Subcutaneous abdominal adipose tissue (tissue), 5 donors: ENCODE measurements at regions not wholly inside any gene's neighbourhood (a gene's known extent, or its start where the extent isn't known, plus 50 kb on each side); places are given as distances from the start of the nearest gene placed in this dataset.

Experiments
- H3K27ac ChIP-seq: one replicate; pipeline ENCODE4 v1.7.0; 2013; ENCODE audit warnings: low read depth, mild to moderate bottlenecking, inconsistent platforms, low read length, moderate library complexity
- H3K27me3 ChIP-seq, 5 donors: one replicate each; pipeline ENCODE4 v1.7.0; 2013; ENCODE audit warnings: low read length in 5 of 5, inconsistent platforms in 1 of 5; ENCODE audit not compliant: control insufficient read depth in 5 of 5, insufficient read depth in 4 of 5
- H3K36me3 ChIP-seq, 5 donors: one replicate each; pipeline ENCODE4 v1.7.0; 2013; ENCODE audit warnings: low read length in 5 of 5; ENCODE audit not compliant: control insufficient read depth in 5 of 5, insufficient read depth in 5 of 5
- H3K4me1 ChIP-seq, 5 donors: one replicate each; pipeline ENCODE4 v1.7.0; 2013; ENCODE audit warnings: low read length in 5 of 5, mild to moderate bottlenecking in 3 of 5, moderate library complexity in 1 of 5; ENCODE audit not compliant: control insufficient read depth in 5 of 5, insufficient read depth in 5 of 5
- H3K4me3 ChIP-seq, 5 donors: one replicate each; pipeline ENCODE4 v1.7.0; 2013; ENCODE audit warnings: low read length in 5 of 5, low read depth in 1 of 5
- H3K9ac ChIP-seq, 5 donors: one replicate each; pipeline ENCODE4 v1.7.0; 2013; ENCODE audit warnings: low read length in 5 of 5, mild to moderate bottlenecking in 4 of 5, moderate library complexity in 3 of 5
- H3K9me3 ChIP-seq, 5 donors: one replicate each; pipeline ENCODE4 v1.7.0; 2013; ENCODE audit warnings: low read length in 5 of 5; ENCODE audit not compliant: control insufficient read depth in 5 of 5
- donor health status: healthy.
- donor health status: healthy.
- donor health status: healthy.
- donor health status: healthy.
- donor health status: healthy.

DNA sequence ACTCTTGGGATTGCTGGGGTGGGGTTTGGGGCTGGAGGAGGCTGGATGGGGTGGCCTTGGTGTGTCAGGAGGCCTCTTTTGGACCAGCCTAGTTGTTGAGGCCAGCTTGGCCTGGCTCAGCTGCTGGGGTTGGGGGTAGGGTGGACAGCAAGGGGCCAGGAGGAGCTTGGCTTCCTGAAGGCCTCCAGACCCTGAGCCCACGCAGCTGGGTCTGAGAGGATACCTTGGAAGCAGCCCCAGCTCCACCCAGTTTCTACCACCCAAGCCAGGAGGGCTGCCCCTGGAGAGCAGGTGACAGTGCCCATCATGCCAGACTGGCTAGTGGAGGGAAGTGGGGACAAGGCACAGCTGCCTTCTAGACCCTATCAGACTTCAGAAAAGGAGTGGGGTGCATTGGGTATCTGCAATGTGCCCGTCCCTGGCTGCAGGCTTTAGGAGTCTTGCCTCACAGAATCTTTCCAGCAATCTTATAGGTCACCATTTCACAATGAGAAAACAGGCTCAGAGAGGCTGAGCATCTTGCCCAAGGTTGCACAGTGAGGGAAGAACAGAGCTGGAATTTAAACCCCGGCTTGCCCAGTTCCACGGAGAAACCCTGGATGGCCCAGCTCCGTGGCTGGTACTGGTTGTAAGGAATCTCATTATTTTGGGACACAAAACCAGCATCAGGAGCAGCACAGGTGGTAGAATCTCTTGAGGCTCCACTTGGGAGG lies 83.0 kb downstream of the LINGO1 start:
- no peak overlapping the region for H3K27ac ChIP-seq
- H3K4me3 ChIP-seq, result no peak overlapping the region
- H3K36me3 ChIP-seq, result no peaks in the 10 kb centered on the region
- H3K9ac ChIP-seq, result no peak overlapping the region
- H3K4me1 ChIP-seq, result peaks cover 0 to 17% (median 8%) of the 10 kb centered on the region in 5 donors
- H3K9me3 ChIP-seq, result peaks cover 0 to 7% (median 0%) of the 10 kb centered on the region in 5 donors
- H3K27me3 ChIP-seq, result peaks cover 0 to 3% (median 0%) of the 10 kb centered on the region in 5 donors

DNA sequence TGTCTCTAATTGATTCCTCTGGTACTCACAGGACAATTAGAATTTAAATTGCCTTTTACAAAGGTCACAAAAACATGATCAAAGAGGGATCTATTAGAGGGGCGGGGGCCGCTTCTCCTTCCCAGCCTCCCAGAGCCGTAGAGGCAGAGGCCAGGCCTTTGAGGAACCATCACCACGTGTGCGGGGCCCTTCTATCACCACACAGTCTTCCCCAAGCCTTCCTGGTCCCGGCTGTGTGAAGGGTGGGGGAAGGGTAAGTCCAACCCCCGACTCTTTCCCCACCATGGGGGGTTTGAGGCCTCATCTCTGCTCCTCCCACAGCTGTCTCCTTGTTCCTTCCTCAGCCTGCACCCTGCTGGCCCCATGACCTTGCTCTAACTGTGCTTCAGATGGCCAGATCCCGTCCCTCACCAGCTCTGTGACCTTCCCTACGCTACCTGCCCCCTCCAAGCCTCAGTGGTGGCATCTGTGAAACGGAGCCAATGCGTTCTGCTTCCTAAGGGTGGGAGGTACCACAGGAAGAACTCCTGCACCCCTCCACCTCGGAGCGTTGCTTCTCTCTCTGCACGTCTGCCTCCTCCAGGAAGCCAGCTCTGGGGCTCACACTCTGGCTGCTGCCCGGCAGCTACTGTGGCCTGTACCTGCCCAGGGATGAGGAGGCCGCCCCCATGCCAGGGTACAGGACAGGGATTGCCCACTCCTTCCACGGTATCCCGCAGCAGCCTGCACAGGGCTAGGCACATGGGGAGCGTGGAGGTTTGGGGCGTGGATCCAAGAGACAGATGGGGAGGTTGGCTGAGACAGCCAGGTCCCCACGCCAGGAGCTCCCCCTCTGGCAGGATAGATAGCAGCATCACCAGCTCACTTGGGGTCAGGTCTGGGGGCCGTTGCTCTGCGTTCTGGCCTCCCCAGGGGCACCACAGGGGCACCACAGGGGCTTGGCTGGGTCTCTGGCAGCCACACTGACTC lies 83.8 kb downstream of the LINGO1 start:
- Histone ChIP-seq H3K9ac (no peak overlapping the region), H3K4me3 (no peak overlapping the region), H3K27me3 (no peaks in the 10 kb centered on the region), H3K4me1 (peaks cover 0 to 17% (median 8%) of the 10 kb centered on the region in 5 donors), H3K36me3 (no peaks in the 10 kb centered on the region), H3K9me3 (peaks cover 0 to 7% (median 0%) of the 10 kb centered on the region in 5 donors), H3K27ac (no peak overlapping the region)

DNA sequence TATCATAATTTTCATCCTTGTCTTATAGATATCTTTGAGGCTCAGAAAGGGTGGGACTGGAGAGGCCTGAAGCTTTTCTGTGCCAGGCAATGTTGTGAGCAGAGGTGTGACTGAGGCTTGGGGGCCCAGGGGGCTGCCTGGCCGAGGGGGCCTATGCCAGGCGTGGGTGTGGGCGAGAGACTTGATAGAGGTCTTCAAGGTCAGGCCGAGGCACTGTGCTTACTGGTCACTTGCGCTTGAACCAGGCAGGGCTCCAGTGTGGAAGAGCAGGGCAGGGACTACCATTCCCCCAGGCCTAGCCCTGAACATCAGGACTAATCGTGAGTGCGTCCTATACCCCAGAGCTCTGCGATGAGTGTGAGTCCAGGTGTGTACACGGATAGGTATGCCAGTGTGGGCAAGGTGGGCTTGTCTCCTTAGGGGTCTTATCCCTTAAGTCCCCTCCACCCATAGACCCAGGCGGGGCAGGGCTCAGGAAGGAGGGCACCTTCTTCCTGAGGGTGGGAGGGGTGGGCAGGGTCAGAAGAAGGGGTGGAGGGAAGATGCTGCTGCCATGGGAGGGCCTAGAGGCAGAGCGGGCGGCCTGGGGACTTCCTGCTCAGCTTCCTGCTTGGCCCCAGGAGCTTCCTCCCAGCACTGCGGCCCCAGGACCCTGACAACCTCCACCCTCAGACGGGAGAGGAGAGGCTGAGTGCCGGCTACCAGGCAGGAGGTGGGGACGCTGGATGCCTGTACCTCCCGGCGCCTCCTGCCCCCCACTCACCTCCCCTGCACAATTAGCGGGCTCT lies 84.7 kb downstream of the LINGO1 start:
- H3K36me3 ChIP-seq, result no peaks in the 10 kb centered on the region
- no peak overlapping the region for H3K9ac ChIP-seq
- H3K4me3 ChIP-seq, result no peak overlapping the region
- no peaks in the 10 kb centered on the region for H3K27me3 ChIP-seq
- peaks cover 0 to 25% (median 15%) of the 10 kb centered on the region in 5 donors for H3K4me1 ChIP-seq
- H3K27ac ChIP-seq, result no peak overlapping the region
- H3K9me3 ChIP-seq, result peaks cover 0 to 7% (median 0%) of the 10 kb centered on the region in 5 donors

DNA sequence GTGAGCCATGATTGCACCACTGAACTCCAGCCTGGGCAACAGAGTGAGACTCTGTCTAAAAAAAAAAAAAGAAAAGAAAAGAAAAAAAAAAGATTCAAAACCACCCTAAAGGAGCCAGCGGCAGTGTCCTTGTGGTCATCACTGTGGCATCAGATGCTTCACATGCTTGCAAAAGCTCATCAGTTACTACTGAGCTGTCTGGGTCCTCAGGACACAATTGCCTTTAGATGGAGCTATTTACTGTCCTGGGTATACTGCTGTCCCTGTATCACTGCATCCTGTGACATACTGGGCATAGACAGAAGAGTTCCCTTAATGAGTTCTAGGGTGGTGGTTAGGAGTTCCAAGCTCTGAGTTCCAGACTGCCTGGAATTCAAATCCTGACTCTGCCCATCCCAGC lies 85.8 kb downstream of the LINGO1 start:
- Histone ChIP-seq H3K4me3 (no peak overlapping the region), H3K4me1 (peaks cover 0 to 36% (median 21%) of the 10 kb centered on the region in 5 donors), H3K9me3 (peaks cover 0 to 7% (median 0%) of the 10 kb centered on the region in 5 donors), H3K27ac (no peak overlapping the region), H3K9ac (no peak overlapping the region), H3K27me3 (no peaks in the 10 kb centered on the region), H3K36me3 (no peaks in the 10 kb centered on the region)

DNA sequence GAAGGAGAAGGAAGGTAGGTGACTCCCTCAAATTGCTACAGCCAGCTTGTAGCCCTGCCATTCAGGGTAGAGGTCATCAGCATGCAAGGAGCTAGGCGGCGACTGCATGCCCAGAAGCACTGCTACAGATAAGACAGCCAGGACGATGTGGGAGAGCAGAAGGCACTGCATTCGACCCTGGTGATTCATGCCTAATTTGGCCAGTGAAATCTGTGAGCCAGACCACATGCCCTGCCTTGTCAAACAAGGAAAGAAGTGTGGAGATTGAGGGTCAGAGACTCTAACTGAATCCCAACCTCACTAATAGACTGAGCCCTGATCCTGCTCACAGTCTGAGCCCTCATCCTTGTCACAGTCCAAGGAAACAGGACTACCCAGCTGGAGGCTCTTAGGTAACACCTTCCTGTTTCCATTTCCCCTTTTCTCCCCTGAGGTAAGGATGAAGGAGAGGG lies 86.6 kb downstream of the LINGO1 start:
- Histone ChIP-seq H3K27ac (no peak overlapping the region), H3K4me1 (peaks cover 0 to 43% (median 21%) of the 10 kb centered on the region in 5 donors), H3K9me3 (peaks cover 0 to 7% (median 0%) of the 10 kb centered on the region in 5 donors), H3K9ac (no peak overlapping the region), H3K36me3 (no peaks in the 10 kb centered on the region), H3K4me3 (no peak overlapping the region), H3K27me3 (no peaks in the 10 kb centered on the region)

DNA sequence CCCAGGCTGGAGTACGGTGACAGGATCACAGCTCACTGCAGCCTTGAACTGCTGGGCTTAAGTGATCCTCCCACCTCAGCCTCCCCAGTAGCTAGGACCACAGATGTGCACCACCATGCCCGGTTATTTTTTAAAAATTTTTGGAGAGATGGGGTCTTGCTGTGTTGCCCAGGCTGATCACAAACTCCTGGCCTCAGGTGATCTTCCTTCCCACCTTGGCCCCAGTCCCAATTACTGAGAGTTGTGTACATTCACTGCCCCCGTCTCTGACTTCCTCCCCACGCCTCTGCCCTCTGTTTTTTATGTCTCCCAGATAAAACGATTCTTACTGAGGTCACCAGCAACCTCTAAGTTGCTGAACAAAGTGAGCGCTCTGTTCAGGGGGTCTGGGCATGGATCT lies 87.7 kb downstream of the LINGO1 start:
- H3K27me3 ChIP-seq, result no peaks in the 10 kb centered on the region
- no peak overlapping the region for H3K27ac ChIP-seq
- H3K36me3 ChIP-seq, result no peaks in the 10 kb centered on the region
- no peak overlapping the region for H3K4me3 ChIP-seq
- no peak overlapping the region for H3K9ac ChIP-seq
- H3K4me1 ChIP-seq, result peaks cover 0 to 43% (median 21%) of the 10 kb centered on the region in 5 donors
- H3K9me3 ChIP-seq, result peaks cover 0 to 7% (median 0%) of the 10 kb centered on the region in 5 donors

DNA sequence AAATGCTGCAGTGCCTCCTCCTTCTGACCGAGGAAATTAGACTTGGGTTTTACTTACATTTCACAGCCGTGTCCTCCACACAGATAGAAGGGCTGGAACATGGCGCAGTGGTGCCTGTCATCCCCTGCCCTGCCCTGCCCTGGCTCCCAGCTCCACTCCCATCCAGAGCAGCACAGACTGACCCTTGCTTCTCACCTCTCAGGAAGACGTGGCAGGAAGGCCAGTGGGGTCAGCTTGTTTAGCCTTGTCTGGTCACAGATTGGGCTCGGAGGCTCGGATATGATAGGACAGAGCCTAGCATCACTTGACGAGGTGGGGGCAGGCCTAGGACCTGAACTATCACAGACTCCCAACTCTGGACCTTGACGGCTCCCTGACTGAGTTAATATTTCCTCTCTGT lies 88.5 kb downstream of the LINGO1 start:
- Histone ChIP-seq H3K36me3 (no peaks in the 10 kb centered on the region), H3K9ac (no peak overlapping the region), H3K9me3 (peaks cover 0 to 7% (median 0%) of the 10 kb centered on the region in 5 donors), H3K27me3 (no peaks in the 10 kb centered on the region), H3K4me3 (no peak overlapping the region), H3K4me1 (peaks cover 0 to 43% (median 21%) of the 10 kb centered on the region in 5 donors), H3K27ac (no peak overlapping the region)

DNA sequence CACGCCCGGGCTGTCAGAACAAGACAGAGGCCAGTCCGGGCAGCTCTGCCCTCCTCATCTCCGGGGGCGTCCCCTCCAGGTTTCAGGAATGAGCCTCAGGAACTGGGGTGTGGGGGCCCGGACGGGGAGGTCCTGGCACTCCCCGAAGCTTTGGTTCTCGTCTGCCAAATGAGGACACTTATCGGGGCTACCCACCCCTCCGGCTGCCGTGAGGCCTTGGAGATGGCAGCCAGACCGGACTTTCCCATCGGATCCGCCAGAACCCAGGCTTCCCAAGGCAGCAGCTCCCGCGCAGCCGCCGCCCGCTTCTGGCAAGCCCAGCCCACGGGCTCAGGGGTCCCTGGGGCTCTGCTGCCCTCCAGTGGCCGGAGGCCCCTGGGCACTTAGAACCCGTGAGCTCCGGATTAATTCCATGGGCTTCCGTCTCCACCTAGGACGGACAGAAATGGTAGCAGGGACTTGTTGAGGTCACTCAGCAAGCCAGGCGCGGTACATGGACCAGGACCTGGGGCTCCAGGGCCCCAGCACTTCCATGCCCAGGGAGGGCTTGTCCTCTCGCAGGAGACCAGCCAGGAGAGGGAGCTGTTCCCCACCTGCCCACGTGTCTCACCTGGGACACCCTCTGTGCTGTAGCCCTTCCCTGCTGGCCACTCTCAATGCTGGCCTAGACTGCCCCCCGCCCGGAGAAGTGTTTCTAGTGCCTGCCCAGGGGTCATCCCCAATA lies 89.4 kb downstream of the LINGO1 start:
- Histone ChIP-seq H3K4me3 (peak overlapping the region in 4 of 5 donors; percentile 51 to 62 (median 54)), H3K9me3 (peaks cover 0 to 7% (median 0%) of the 10 kb centered on the region in 5 donors), H3K4me1 (peaks cover 0 to 37% (median 21%) of the 10 kb centered on the region in 5 donors), H3K27ac (peak overlapping the region; percentile 23), H3K9ac (peak overlapping the region in 4 of 5 donors; percentile 42 to 75 (median 70)), H3K27me3 (no peaks in the 10 kb centered on the region), H3K36me3 (no peaks in the 10 kb centered on the region)

DNA sequence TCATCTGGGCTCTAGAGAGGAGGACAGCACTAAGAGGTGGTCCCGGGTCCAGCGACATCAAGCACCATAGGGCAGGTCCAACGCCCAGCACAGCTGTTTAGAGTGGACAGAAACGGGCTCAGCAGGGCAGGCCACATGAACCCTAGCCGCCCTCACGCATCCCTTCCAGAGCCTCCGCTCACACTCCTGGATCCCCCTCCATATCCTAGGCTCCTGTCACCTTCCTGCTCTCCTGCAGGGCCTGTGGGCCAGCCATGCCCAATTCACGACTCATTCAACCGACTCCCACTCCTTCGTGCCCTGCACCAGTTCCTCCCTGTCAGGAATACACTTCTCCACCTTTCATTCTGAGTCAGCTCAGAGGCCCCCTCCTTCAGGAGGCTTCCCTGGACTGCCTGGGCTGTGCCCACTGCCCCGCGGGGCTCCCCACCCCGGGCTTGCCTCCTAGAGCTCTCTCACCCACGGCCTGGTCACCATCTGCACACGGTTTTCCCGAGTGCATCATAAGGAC lies 90.2 kb downstream of the LINGO1 start:
- Histone ChIP-seq H3K27me3 (peaks cover 0 to 2% (median 0%) of the 10 kb centered on the region in 5 donors), H3K9ac (peak overlapping the region in 3 of 5 donors; percentile 67 to 75 (median 74)), H3K4me3 (peak overlapping the region in 3 of 5 donors; percentile 51 to 62 (median 54)), H3K27ac (peak overlapping the region; percentile 23), H3K36me3 (no peaks in the 10 kb centered on the region), H3K9me3 (peaks cover 0 to 5% (median 0%) of the 10 kb centered on the region in 5 donors), H3K4me1 (peaks cover 0 to 37% (median 21%) of the 10 kb centered on the region in 5 donors)
